Activated naive CD8-positive, alpha-beta T cell treated with anti-CD3 and anti-CD28 coated beads, Interleukin-2, amount 10 ng/mL, durations not matched to agents 7 days and 5 days (primary cell): ENCODE measurements at regions not wholly inside any gene's neighbourhood (a gene's known extent, or its start where the extent isn't known, plus 50 kb on each side); places are given as distances from the start of the nearest gene placed in this dataset.
"Not testable (repeated sequence)": the region's sequence is repeated elsewhere in the genome, so short reads cannot be mapped to it uniquely, and the experiment has no call there.

ENCODE experiments used
- ATAC-seq: fragments of 150-1000 bp; cut with Tn5 transposase; one replicate; pipeline ENCODE4 v1.10.0; 2021; ENCODE audit warnings: low read depth, moderate library complexity
- POLR2A ChIA-PET: fragments of 350-600 bp; sonication (Branson Sonifier 250); formaldehyde crosslinking; loops from one replicate; lab custom pipeline; 2021; ENCODE audit warnings: antibody characterized with exemption; lab: Charles Lee
- DNase-seq: peaks from one replicate; pipeline ENCODE4 v3.0.0; 2021
- H3K27ac Mint-ChIP-seq: one replicate; pipeline ENCODE4 v1.8.0; 2022; ENCODE audit warnings: mild to moderate bottlenecking, mixed read lengths
- H3K27me3 Mint-ChIP-seq: one replicate; pipeline ENCODE4 v1.8.0; 2022; ENCODE audit warnings: mild to moderate bottlenecking, moderate library complexity, mixed read lengths
- H3K36me3 Mint-ChIP-seq: one replicate; pipeline ENCODE4 v1.8.0; 2021; ENCODE audit warnings: mild to moderate bottlenecking, mixed read lengths
- H3K4me1 Mint-ChIP-seq: one replicate; pipeline ENCODE4 v1.8.0; 2021; ENCODE audit warnings: mixed read lengths
- H3K4me3 Mint-ChIP-seq: one replicate; pipeline ENCODE4 v1.8.0; 2022; ENCODE audit warnings: mild to moderate bottlenecking, moderate library complexity, mixed read lengths
- H3K9me3 Mint-ChIP-seq: one replicate; pipeline ENCODE4 v1.8.0; 2021; ENCODE audit warnings: mixed read lengths

- H3K27me3 Mint-ChIP-seq, POLR2A ChIA-PET, H3K36me3 Mint-ChIP-seq, H3K27ac Mint-ChIP-seq, H3K4me3 Mint-ChIP-seq, ATAC-seq, H3K4me1 Mint-ChIP-seq, DNase-seq, H3K9me3 Mint-ChIP-seq: not testable (repeated sequence)
Observed at GRCh38 chr15:100733843-100734185, 131.4 kb downstream of the ASB7 start.

- Mint-ChIP-seq H3K27me3 (peaks cover 4% of the 10 kb centered on the region), H3K27ac (no peak overlapping the region), H3K4me1 (no peaks in the 10 kb centered on the region), H3K9me3 (no peaks in the 10 kb centered on the region), H3K36me3 (no peaks in the 10 kb centered on the region), H3K4me3 (no peak overlapping the region)
- DNase-seq = no peak
- POLR2A ChIA-PET = no interaction called here
- ATAC-seq = no peak
Observed at GRCh38 chr15:100734586-100734985, 132.2 kb downstream of the ASB7 start.

- ATAC-seq (no peak), DNase-seq (no peak)
- Mint-ChIP-seq H3K27me3 (peaks cover 7% of the 10 kb centered on the region), H3K27ac (no peak overlapping the region), H3K4me3 (no peak overlapping the region), H3K36me3 (no peaks in the 10 kb centered on the region), H3K9me3 (no peaks in the 10 kb centered on the region), H3K4me1 (no peaks in the 10 kb centered on the region)
- POLR2A ChIA-PET = no interaction called here
Observed at GRCh38 chr15:100735129-100736053, 133.0 kb downstream of the ASB7 start.

GRCh38 chr15:100737214-100737613 lies 134.8 kb downstream of the ASB7 start:
- no peak for ATAC-seq
- H3K4me1 Mint-ChIP-seq = no peaks in the 10 kb centered on the region
- no peak overlapping the region for H3K27ac Mint-ChIP-seq
- H3K4me3 Mint-ChIP-seq = no peak overlapping the region
- peaks cover 22% of the 10 kb centered on the region for H3K27me3 Mint-ChIP-seq
- DNase-seq = no peak
- no peaks in the 10 kb centered on the region for H3K36me3 Mint-ChIP-seq
- POLR2A ChIA-PET = no interaction called here
- no peaks in the 10 kb centered on the region for H3K9me3 Mint-ChIP-seq

- H3K27me3 Mint-ChIP-seq = peaks cover 30% of the 10 kb centered on the region
- no peak overlapping the region for H3K4me3 Mint-ChIP-seq
- POLR2A ChIA-PET = no interaction called here
- no peak overlapping the region for H3K27ac Mint-ChIP-seq
- no peak for DNase-seq
- no peaks in the 10 kb centered on the region for H3K4me1 Mint-ChIP-seq
- H3K9me3 Mint-ChIP-seq = no peaks in the 10 kb centered on the region
- H3K36me3 Mint-ChIP-seq = no peaks in the 10 kb centered on the region
- ATAC-seq = no peak
Observed at GRCh38 chr15:100738614-100739013, 136.2 kb downstream of the ASB7 start.

GRCh38 chr15:100740138-100740537 lies 137.7 kb downstream of the ASB7 start:
- Mint-ChIP-seq H3K27ac (no peak overlapping the region), H3K36me3 (no peaks in the 10 kb centered on the region), H3K9me3 (no peaks in the 10 kb centered on the region), H3K4me1 (no peaks in the 10 kb centered on the region), H3K4me3 (no peak overlapping the region), H3K27me3 (peaks cover 40% of the 10 kb centered on the region)
- DNase-seq = no peak
- POLR2A ChIA-PET = no interaction called here
- no peak for ATAC-seq

- no peak for ATAC-seq
- Mint-ChIP-seq H3K27me3 (peaks cover 22% of the 10 kb centered on the region), H3K27ac (no peak overlapping the region), H3K36me3 (no peaks in the 10 kb centered on the region), H3K4me3 (no peak overlapping the region), H3K9me3 (no peaks in the 10 kb centered on the region), H3K4me1 (no peaks in the 10 kb centered on the region)
- DNase-seq = no peak
- POLR2A ChIA-PET = no interaction called here
Observed at GRCh38 chr15:100751585-100751984, 128.0 kb upstream of the ALDH1A3 start.

GRCh38 chr15:100753503-100753902 lies 126.1 kb upstream of the ALDH1A3 start:
- DNase-seq = no peak
- H3K36me3 Mint-ChIP-seq = no peaks in the 10 kb centered on the region
- no peak for ATAC-seq
- H3K27me3 Mint-ChIP-seq = peaks cover 20% of the 10 kb centered on the region
- H3K4me1 Mint-ChIP-seq = no peaks in the 10 kb centered on the region
- no peak overlapping the region for H3K4me3 Mint-ChIP-seq
- no peak overlapping the region for H3K27ac Mint-ChIP-seq
- H3K9me3 Mint-ChIP-seq = no peaks in the 10 kb centered on the region
- POLR2A ChIA-PET = no interaction called here

DNA sequence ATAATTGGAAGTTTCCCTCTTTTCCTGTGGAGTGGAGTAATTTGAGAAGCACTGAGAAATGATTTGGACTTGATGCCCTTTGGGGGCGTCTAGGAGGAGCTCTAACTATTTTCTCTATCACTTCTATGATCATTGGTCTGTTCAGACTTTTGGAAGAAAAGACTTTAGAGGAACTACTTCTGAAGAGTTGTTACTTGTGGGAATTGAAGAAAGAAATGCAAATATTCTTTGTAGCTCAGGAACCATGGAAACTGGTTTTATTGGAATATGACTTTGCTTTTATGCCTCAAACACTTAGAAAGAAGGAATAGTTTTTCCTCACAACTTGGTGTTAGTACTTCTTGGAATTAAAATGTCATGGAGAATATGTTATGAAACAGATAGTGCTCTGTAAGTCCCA lies 122.0 kb upstream of the ALDH1A3 start:
- Mint-ChIP-seq H3K27me3 (peaks cover 32% of the 10 kb centered on the region), H3K9me3 (no peaks in the 10 kb centered on the region), H3K36me3 (no peaks in the 10 kb centered on the region), H3K4me1 (no peaks in the 10 kb centered on the region), H3K27ac (no peak overlapping the region), H3K4me3 (no peak overlapping the region)
- DNase-seq (no peak), ATAC-seq (no peak)
- POLR2A ChIA-PET = no interaction called here

DNA sequence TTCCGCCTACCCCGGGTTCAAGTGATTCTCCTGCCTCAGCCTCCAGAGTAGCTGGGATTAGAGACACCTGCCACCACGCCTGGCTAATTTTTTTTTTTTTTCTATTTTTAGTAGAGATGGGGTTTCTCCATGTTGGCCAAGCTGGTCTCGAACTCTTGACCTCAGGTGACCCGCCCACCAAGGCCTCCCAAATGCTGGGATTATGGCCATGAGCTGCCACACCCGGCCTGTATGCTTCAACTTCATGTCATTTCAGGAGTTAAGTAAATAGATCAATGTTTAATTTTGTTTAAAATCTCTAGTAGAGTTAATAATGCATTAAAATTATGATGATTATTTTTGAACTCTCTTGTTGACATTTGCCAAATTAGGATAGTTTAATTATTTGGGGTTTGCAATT lies 121.1 kb upstream of the ALDH1A3 start:
- no peaks in the 10 kb centered on the region for H3K4me1 Mint-ChIP-seq
- H3K27ac Mint-ChIP-seq = no peak overlapping the region
- ATAC-seq (no peak), DNase-seq (no peak)
- H3K9me3 Mint-ChIP-seq = no peaks in the 10 kb centered on the region
- peaks cover 32% of the 10 kb centered on the region for H3K27me3 Mint-ChIP-seq
- POLR2A ChIA-PET = no interaction called here
- H3K36me3 Mint-ChIP-seq = no peaks in the 10 kb centered on the region
- no peak overlapping the region for H3K4me3 Mint-ChIP-seq

DNA sequence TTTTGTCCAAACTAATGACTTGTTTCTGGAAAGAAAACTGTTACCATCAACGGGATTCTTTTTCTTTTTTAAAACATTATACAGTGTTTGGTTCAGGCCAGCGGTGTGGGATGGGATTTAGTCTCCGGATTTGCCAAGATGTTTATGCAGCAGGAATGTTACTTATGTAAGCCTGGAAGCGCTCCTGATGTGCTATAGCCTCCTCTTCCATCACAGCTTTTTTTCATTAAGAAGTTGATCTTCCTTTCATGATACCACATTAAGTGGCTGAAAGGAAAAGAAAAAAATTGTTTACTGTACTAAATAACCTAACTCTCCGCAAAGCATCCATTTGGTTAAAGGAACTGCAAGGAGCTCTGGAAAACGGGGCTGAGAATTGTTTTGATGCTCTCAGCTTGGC lies 120.5 kb upstream of the ALDH1A3 start:
- Mint-ChIP-seq H3K9me3 (no peaks in the 10 kb centered on the region), H3K27me3 (peaks cover 32% of the 10 kb centered on the region), H3K27ac (no peak overlapping the region), H3K4me1 (no peaks in the 10 kb centered on the region), H3K4me3 (no peak overlapping the region), H3K36me3 (no peaks in the 10 kb centered on the region)
- POLR2A ChIA-PET = no interaction called here
- DNase-seq (no peak), ATAC-seq (no peak)

- H3K27ac Mint-ChIP-seq = no peak overlapping the region
- H3K4me3 Mint-ChIP-seq = no peak overlapping the region
- ATAC-seq = no peak
- H3K9me3 Mint-ChIP-seq = no peaks in the 10 kb centered on the region
- POLR2A ChIA-PET = no interaction called here
- DNase-seq = no peak
- H3K36me3 Mint-ChIP-seq = no peaks in the 10 kb centered on the region
- peaks cover 32% of the 10 kb centered on the region for H3K27me3 Mint-ChIP-seq
- H3K4me1 Mint-ChIP-seq = no peaks in the 10 kb centered on the region
Observed at GRCh38 chr15:100759698-100760356, 119.8 kb upstream of the ALDH1A3 start.

DNA sequence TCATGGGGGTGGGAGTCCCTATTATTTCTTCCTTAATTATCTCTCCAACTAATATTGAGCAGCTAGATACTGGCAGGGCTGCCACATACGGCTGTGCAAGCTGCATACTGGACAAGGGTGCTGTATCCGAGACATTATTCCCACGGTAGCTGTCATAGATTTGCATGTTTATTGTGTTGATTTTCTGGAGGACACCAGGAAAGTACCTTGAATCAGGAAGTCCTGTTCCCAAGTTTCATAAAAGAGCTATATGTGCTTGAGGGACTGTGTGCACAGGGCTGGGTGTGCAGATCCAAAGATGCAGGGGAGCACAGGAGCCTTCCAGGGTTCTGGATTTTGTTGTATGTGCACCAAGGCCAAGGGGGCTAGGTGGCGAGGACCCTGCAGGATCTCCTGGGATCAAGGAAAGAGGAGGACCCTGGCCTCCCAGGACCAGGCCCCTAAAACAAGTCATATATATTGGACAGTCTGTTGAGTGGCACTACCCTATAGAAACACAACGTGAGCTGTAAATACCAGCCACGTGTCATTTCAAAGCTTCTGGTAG lies 119.2 kb upstream of the ALDH1A3 start:
- ATAC-seq = no peak
- H3K9me3 Mint-ChIP-seq = no peaks in the 10 kb centered on the region

More for the DNA sequence above, 119.2 kb upstream of the ALDH1A3 start:
- Mint-ChIP-seq H3K27me3 (peaks cover 32% of the 10 kb centered on the region), H3K4me1 (no peaks in the 10 kb centered on the region), H3K36me3 (no peaks in the 10 kb centered on the region), H3K4me3 (no peak overlapping the region), H3K27ac (no peak overlapping the region)
- POLR2A ChIA-PET = no interaction called here
- no peak for DNase-seq
